HUES6 (cell line): ENCODE measurements at regions not wholly inside any gene's neighbourhood (a gene's known extent, or its start where the extent isn't known, plus 50 kb on each side); places are given as distances from the start of the nearest gene placed in this dataset.
"Not testable (repeated sequence)": the region's sequence is repeated elsewhere in the genome, so short reads cannot be mapped to it uniquely, and the experiment has no call there.

ENCODE experiments used
- H3K27ac ChIP-seq: 2 replicates; pipeline ENCODE4 v1.7.0; 2013; ENCODE audit warnings: low read depth, mild to moderate bottlenecking, low read length, inconsistent platforms
- H3K27me3 ChIP-seq: 2 replicates; pipeline ENCODE4 v1.6.1; 2013; ENCODE audit warnings: low read length; ENCODE audit not compliant: control insufficient read depth, insufficient read depth
- H3K36me3 ChIP-seq: 2 replicates; pipeline ENCODE4 v1.6.1; 2013; ENCODE audit warnings: low read length; ENCODE audit not compliant: control insufficient read depth, insufficient read depth
- H3K4me1 ChIP-seq: 2 replicates; pipeline ENCODE4 v1.6.1; 2013; ENCODE audit warnings: low read length; ENCODE audit not compliant: control insufficient read depth, insufficient read depth
- H3K4me3 ChIP-seq: 2 replicates; pipeline ENCODE4 v1.5.1; 2013; ENCODE audit warnings: low read depth, low read length
- H3K9ac ChIP-seq: one replicate; pipeline ENCODE4 v1.6.1; 2013; ENCODE audit warnings: mild to moderate bottlenecking, low read length
- H3K9me3 ChIP-seq: 2 replicates; pipeline ENCODE4 v1.6.1; 2013; ENCODE audit warnings: low read depth, low read length; ENCODE audit not compliant: control insufficient read depth, insufficient read depth

DNA sequence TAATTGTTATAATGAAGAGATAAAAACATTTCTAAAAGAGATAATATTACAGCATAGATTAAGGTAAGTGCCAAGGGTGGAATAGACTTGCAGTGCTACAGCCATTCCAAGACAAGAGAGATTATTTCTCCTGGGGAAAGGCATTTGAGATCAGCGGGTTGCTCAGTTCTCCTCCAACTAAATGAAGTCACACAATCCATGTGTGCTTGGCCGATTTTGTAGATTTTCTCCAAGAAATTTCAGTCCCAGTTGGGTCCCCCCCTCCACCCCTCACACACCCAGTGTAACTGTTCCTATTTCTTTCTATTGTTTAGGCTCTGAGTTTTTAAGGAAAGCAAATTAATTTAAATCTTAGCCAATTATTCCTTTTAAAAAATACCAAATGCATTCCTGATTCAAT, 315.1 kb downstream of the GOLGA6L6 start:
- H3K27ac ChIP-seq, H3K4me1 ChIP-seq, H3K4me3 ChIP-seq, H3K9ac ChIP-seq, H3K36me3 ChIP-seq, H3K27me3 ChIP-seq: not testable (repeated sequence)
- peaks cover 24% of the 10 kb centered on the region; the same call in 1 of the 2 replicates for H3K9me3 ChIP-seq

DNA sequence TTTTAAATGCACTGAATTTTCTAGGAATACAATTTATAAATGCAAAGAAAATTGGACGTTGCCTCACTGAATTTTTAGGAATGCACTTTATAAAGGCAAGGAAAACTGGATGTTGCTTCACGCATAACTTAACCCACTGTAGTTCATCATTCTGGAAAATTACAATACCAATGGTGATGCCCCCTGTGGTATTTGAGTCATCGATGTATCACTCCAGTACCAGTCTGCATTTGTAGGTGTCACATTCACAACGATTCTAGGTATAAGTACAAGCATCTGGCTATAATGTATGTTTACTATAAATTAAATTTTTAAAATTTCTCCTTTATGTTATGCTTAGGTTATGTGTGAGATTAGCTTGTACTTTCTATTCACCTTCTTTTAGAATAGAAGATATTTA, 320.5 kb downstream of the GOLGA6L6 start:
- H3K36me3 ChIP-seq, H3K4me1 ChIP-seq: not testable (repeated sequence)

GRCh38 chr15:20219171-20219570, 322.4 kb downstream of the GOLGA6L6 start:
- not testable (repeated sequence) for H3K27ac ChIP-seq, H3K27me3 ChIP-seq, H3K4me3 ChIP-seq, H3K9ac ChIP-seq, H3K36me3 ChIP-seq, H3K4me1 ChIP-seq
- peaks cover 31% of the 10 kb centered on the region; the same call in 1 of the 2 replicates for H3K9me3 ChIP-seq

More for the DNA sequence above, 320.5 kb downstream of the GOLGA6L6 start:
- not testable (repeated sequence) for H3K27me3 ChIP-seq, H3K27ac ChIP-seq, H3K9ac ChIP-seq, H3K4me3 ChIP-seq
- peaks cover 31% of the 10 kb centered on the region; the same call in 1 of the 2 replicates for H3K9me3 ChIP-seq

DNA sequence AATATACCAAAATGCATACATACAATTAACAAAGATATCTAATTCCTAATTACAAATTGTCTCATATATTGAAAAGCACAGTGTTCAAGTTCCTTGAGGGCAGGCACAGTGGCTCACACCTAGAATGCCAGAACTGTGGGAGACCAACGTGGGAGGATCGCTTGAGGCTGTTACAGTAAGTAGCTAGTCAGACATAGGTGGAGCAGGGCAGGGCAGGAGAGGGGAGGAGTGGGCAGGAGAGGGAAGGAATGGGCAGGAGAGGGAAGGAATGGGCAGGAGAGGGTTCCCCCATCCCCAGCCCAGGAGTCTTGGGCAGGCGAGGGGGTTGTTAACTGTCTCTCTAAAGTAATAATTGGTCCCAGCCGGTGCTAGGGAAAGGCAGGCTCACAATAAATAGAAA, 325.9 kb downstream of the GOLGA6L6 start:
- not testable (repeated sequence) for H3K9ac ChIP-seq, H3K27me3 ChIP-seq, H3K4me3 ChIP-seq, H3K36me3 ChIP-seq, H3K4me1 ChIP-seq, H3K27ac ChIP-seq
- H3K9me3 ChIP-seq = peaks cover 46% of the 10 kb centered on the region; the same call in 1 of the 2 replicates

- H3K4me1 ChIP-seq, H3K9ac ChIP-seq, H3K36me3 ChIP-seq, H3K27me3 ChIP-seq, H3K27ac ChIP-seq, H3K4me3 ChIP-seq: not testable (repeated sequence)
- peaks cover 45% of the 10 kb centered on the region; the same call in 1 of the 2 replicates for H3K9me3 ChIP-seq
Measured at GRCh38 chr15:20214101-20214500, 327.5 kb downstream of the GOLGA6L6 start.

GRCh38 chr15:20211508-20211907, 330.1 kb downstream of the GOLGA6L6 start:
- H3K4me1 ChIP-seq, H3K36me3 ChIP-seq: not testable (repeated sequence)

GRCh38 chr15:20209973-20210372, 331.6 kb downstream of the GOLGA6L6 start:
- not testable (repeated sequence) for H3K4me1 ChIP-seq, H3K27me3 ChIP-seq, H3K36me3 ChIP-seq, H3K4me3 ChIP-seq, H3K9ac ChIP-seq, H3K27ac ChIP-seq
- peaks cover 51% of the 10 kb centered on the region; the same call in 1 of the 2 replicates for H3K9me3 ChIP-seq

More at GRCh38 chr15:20211508-20211907, 330.1 kb downstream of the GOLGA6L6 start:
- not testable (repeated sequence) for H3K9ac ChIP-seq, H3K27me3 ChIP-seq, H3K27ac ChIP-seq, H3K4me3 ChIP-seq
- peaks cover 47% of the 10 kb centered on the region; the same call in 1 of the 2 replicates for H3K9me3 ChIP-seq

DNA sequence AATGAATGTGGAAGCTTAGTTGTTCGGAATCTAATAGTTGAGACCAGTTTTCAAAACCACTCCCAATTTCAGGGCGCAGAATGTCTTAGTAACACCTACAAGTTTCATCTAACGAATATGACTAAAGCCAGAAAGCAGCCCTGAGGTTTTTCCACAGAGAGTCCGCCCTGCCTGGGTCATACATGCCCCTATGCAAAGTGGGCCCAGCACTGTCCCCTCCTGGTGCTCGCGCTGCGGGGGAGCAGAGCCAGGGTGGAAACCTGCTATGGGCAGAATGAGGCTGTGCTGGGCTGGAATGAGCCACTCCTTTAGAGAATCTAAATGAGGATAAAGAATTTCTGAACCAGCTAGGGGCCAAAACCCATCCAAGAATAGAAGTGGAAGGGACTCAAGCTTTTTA, 334.0 kb downstream of the GOLGA6L6 start:
- H3K4me3 ChIP-seq, H3K36me3 ChIP-seq, H3K27me3 ChIP-seq, H3K27ac ChIP-seq, H3K9ac ChIP-seq, H3K4me1 ChIP-seq: not testable (repeated sequence)
- peaks cover 53% of the 10 kb centered on the region for H3K9me3 ChIP-seq

DNA sequence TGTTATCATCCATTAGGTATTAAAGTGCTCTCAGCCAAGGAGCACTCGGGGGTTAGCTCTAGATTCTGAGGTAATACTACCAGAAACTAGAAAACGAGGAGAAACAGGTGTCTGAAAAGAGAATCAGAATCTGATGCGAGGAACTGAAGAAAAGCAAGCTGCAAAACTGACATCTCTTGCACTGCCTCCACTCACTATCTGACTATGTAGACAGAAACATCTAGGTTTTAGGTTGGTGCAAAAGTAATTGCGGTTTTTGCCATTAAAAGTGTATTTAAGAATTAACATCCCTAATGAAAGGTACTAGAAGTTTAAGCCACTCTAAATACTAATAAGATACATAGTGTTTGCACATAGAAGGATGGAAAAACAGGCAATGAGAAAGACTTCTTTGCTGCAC, 334.4 kb downstream of the GOLGA6L6 start:
- peaks cover 52% of the 10 kb centered on the region for H3K9me3 ChIP-seq

GRCh38 chr15:20204177-20204866, 337.3 kb downstream of the GOLGA6L6 start:
- H3K27me3 ChIP-seq, H3K9ac ChIP-seq, H3K36me3 ChIP-seq, H3K27ac ChIP-seq, H3K4me3 ChIP-seq, H3K4me1 ChIP-seq: not testable (repeated sequence)
- H3K9me3 ChIP-seq = peaks cover 40% of the 10 kb centered on the region

More for the DNA sequence above, 334.4 kb downstream of the GOLGA6L6 start:
- H3K4me1 ChIP-seq, H3K27ac ChIP-seq, H3K27me3 ChIP-seq, H3K9ac ChIP-seq, H3K4me3 ChIP-seq, H3K36me3 ChIP-seq: not testable (repeated sequence)

GRCh38 chr15:20203649-20204150, 337.9 kb downstream of the GOLGA6L6 start:
- not testable (repeated sequence) for H3K36me3 ChIP-seq
- H3K9me3 ChIP-seq = peaks cover 40% of the 10 kb centered on the region

More at GRCh38 chr15:20203649-20204150, 337.9 kb downstream of the GOLGA6L6 start:
- not testable (repeated sequence) for H3K27me3 ChIP-seq, H3K4me3 ChIP-seq, H3K9ac ChIP-seq, H3K4me1 ChIP-seq, H3K27ac ChIP-seq
